SIG-M5 (cell line): ENCODE measurements at regions not wholly inside any gene's neighbourhood (a gene's known extent, or its start where the extent isn't known, plus 50 kb on each side); places are given as distances from the start of the nearest gene placed in this dataset.

ENCODE experiments used
- DNase-seq: peaks from one replicate; lab custom pipeline; 2025; lab: John Stamatoyannopoulos, UW

DNA sequence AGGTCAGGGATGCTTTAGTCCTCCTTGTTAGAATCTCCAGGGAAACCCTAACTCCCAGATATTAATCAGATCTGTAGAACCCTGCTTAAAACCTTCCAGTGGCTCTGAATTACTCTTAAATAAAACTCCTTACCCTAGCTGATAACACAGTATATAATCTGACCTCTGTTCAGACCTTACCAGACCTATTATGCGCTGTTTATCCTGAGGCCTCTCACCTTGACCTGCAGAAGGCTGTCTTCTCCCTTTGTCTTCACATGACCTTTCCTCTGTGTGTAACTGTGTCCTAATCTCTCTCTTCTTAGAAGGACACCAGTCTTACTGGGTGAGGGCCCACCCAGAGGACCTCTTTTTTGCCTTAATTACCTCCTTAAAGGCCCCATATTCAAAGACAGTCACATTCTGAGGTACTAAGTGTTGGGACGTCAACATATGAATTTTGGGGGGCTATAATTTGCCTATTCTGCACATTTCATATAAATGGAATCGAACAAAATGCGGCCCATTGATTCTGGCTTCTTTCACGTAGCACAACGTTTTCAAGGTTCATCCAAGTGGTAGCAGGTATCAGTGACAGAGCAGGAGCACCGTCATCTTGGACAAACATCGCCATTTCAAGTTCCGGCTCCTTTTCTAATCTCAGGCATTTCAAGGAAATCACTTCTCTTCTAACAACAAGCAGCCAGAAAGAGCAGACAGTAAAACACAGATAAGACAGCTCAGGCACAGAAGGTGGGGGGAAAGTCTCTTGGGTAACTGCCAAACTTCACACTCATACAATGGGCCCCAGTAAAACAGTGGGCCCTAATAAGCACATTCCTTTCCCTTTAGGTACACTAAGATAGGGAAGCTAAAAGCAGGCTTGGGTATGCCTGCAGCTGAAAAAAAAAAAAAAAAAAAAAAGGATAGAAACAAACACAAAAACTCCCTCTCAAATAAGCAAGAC is 200.2 kb upstream of the NUDT4 start:
- no peak for DNase-seq

DNA sequence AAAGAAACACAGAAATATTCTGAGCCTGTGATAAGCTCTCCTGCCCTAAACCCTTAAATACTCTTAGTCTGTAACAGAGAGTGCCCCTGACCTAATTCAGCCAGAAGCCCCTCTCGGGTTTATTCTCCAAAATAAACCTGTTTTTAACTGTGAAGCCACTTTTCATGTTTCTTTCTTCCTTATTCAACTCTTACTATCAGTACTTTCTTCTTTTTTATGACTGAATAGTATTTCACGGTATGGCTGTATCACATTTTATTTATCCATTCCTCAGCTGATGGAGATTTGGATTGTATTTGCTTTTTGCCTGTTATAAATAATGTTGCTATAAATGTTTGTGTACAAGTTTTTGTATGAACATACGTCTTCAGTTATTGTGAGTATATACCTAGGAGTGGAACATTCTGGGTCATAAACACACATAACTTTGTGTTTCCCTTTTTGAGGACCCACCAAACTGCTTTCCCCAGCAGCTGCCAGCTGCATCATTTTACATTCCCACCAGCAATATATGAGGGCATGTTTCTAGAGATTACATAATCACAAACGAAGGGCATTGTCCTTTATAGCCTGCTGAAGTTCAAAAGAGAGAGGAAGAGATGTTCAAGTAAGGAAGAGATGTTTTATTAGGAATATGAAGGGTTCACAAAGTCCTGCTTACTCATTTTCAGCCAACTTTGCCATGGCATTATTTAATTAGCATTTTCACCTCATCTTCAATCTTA is 199.4 kb upstream of the NUDT4 start:
- no peak for DNase-seq

DNA sequence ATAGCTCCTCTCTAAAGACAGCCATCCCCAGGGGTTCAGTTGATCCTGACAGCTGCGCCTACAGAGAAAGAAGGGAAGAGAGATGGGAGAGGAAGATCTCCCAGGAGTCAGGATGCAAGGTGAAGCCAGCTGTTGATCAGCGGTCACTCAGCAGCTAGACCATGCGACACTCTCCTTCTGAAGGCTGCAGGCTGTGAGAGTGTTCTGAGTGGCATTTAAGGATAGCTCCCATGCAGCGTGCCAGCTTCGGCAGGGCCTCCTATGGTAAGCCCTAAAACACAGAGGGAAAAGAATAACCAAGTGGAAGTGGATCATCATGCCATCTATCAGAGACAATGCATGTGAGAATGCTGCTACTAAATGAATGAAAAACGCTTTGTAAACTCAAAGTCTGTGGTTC is 197.9 kb upstream of the NUDT4 start:
- no peak for DNase-seq

DNA sequence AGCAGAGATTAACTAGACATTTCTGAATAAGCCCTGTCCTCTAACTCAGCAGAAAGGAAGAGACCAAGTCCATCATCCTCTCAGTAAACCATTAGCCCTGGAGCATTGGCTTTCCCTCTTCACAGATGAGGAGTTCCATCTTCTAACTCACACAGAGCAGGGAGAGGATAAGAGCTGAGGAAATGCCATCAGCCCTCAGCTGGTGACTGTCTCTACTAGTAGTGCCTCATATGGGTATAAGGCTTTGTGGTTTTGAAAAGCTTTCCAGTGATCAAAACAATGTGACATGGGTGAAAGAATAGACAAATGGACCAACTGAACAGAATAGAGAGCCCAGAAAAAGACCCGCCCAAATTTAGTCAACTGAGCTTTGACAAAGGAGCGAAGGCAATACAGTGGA is 197.2 kb upstream of the NUDT4 start:
- DNase-seq, result no peak

DNA sequence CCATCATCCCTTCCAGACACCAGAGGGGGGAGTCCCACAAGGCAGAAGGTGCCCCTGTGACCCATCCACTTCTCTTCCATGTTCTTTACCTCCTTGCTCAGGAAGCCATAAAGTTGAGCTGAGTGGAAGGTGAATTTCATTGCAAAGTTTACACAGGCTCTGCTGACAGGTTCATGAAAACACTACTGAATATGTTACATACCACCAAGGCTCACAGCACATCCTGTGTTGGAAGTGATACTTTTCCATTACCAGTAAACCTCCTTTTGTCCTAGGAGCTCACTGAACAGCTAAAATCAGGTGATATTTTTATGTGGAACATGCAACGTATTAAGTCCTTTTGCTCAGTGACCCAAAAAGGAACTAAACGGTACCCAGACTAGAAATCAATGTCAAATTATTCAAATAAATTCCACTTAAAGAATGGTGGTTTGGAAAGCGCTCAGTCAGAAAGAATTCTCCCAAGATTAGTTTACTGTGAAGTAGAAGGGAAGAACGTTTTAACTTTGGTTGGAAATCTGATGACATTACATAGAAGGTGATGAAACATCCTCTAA is 196.2 kb upstream of the NUDT4 start:
- DNase-seq, result no peak

DNA sequence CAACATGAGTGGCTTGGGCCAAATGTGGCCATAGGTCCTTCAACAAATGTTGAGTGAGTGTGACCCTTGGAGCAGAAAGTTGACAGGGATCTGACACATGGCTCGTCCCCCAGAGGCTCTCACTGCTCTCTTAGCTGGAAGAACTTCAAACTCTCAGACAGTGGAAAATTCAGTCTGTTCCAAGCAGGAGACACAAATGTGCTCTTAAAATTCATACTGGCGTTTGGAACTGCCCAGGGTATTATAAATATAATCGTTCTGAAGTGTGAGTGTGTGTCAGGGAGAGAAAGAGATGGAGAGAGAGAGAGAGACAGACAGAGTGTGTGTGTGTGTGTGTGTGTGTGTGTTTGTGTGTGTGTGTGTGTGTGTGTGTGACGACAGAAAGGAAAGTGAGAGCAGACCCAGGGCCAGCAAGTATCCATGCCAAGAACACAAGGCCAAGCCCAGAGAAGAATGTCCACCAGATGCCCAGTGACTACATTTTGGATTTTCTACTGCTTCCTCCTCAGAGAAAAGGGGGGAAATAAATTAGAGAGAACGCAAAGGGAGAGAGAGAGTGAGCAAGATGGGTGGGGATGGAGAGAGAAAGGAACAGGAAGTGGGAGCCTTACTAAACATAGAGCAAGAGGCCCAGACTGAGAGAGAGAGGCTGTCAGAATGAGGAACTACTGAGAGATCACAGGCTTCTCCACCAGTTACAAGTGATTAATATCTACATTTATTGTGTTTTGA is 193.6 kb upstream of the NUDT4 start:
- peak; percentile 93 for DNase-seq

DNA sequence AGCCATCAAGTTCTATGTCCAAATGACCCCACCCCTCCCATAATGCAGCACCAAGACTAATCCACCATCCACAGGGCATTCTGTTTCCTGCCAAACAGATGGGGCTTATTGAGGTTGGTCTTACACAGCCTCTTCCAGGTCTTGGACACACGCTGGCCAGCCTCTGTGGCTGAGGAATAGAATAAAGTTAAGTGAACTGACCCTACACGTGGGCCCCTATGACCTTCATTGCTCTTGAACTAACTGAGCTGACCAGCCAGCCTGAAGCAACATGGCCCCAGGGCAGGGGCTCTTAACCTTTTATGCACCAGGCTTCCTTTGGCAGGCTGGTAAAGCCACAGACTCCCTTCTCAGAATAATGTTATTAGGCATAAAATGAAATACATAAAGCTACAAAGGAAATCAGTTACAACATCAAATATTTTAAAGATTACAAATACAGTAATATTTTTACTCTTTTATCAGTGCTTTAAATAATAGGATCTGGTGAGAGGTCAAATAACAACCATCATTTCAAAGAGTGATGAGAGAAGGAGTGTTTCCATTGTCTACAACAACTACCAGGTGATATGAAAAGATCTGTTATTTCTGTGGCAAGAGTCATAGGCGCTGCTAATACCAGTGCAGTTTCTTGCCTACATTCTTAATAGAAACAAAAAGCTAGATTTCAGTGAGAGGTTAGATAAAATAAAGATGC is 192.9 kb upstream of the NUDT4 start:
- DNase-seq, result no peak

DNA sequence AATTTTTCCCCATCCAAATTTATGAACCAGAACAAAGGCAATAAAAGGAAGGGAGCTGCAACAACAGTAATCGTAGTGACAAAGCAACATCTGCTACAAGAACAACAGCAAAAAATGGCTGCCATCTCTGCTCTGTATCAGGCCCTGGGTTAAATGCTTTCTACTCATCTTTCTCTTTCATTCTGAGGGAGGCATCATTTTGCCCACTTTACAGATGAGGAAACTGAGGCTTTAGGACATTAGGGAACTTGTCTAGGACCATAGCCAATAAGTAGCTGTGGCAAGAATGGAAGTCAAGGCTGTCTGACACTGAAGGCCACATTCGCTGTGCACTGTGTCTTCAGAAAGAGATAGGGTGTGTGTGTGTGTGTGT is 192.4 kb upstream of the NUDT4 start:
- no peak for DNase-seq

DNA sequence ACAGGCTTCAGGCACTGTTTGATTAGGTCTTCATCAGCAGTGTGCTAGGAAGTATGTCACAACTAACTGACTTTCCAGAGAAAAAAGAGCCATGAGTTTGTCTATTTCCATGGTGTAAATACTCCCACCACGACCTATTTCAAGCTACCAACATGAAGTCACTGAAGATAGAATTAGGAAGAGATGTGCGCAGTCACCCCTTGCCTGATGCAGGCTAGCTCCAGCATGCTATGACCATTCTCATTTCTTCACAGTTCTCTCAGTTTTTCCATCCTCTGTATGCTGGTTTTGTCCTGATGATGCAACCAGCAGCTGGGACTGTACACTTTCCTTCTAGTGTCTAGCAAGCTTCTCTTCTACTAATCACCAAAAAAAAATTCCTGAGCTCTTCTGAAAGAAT is 191.6 kb upstream of the NUDT4 start:
- peak; percentile 86 for DNase-seq

DNA sequence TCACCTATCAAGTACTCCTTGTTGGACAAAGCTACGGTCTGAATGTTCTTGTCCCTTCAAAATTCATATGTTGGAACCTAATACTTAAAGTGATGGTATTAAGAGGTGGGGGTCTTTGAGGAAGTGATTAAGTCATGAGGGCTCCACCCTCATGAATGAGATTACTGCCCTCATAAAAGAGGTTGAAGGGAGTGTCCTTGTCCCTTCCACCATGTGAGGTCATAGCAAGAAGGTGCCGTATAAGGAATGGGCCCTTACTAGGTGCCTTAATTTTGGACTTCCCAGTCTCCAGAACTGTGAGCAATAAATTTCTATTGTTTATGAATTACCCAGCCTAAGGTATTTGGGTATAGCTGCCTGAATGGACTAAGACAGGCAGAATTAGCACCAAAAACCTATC is 191.1 kb upstream of the NUDT4 start:
- no peak for DNase-seq

DNA sequence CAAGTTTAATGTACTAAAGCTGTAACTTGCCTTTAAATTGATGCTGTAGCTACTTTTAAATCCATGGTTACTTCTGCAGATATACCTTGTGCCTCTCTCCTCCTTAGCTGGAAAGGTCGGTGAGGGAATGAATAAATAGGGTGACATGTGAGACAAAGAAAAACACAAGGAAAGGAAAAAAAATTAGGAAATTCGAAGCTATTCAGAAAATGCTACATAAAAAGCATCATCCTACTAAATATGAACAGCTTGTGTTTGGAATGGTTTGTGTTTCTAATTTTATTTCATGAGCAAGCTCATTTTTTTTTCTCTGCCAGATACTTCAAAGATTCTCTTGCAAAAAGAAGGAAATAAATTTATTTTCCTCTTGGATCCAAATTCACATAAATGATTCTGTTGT is 186.3 kb upstream of the NUDT4 start:
- DNase-seq, result no peak

DNA sequence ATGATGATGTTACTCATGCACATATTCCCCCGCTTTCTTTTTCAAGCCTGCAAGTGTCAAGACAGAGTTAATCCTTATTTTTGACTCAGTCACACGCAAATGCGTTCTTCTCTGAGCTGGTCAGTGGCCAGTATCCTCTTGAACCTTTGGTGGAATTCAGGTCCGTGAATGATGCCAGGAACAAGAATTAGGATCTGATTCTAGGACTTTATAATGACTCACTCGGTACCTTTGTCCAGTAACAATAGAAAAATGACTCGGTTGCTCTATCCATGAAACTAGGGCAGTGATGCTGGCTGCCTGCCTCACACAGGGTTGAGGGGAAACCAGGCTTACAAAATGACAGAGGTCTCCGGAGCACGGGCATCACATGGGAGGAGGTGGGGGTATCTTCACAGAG is 185.8 kb upstream of the NUDT4 start:
- no peak for DNase-seq

DNA sequence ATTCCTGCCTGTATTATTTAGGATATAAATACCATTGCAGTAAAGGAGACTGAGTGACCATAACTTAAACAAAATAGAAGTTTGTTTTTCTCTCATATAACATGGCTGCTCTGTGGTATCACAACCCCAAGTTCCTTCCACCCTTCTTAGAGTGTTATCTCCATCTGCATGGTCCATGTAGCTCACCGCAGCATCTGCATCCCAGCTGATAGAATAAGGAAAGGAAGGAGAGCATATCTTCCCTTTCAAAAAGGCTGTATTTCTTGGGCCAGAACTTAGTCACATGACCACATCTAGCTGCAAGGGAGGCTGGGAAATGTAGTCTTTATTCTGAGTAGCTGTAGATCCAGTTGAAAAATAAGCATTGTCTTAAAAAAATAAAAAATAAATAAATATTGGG is 184.8 kb upstream of the NUDT4 start:
- DNase-seq, result no peak

DNA sequence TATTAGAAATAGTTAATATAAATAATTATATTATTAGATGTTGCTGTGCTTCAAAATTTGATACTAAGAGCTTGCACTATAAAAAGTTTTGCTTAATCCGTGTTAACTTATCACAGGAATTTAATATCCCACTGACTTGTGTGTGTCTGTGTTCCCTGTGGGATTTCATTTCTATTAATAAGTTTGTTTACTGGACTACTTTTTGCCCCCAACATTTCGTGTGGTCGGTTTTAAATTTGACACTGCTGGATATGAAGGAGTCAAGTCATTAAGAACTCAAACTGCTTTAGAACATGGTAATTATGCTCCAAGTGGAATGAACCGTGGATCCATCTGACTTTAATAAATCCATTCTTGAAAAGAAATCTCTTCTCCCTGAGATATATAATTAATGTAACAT is 182.2 kb upstream of the NUDT4 start:
- no peak for DNase-seq

DNA sequence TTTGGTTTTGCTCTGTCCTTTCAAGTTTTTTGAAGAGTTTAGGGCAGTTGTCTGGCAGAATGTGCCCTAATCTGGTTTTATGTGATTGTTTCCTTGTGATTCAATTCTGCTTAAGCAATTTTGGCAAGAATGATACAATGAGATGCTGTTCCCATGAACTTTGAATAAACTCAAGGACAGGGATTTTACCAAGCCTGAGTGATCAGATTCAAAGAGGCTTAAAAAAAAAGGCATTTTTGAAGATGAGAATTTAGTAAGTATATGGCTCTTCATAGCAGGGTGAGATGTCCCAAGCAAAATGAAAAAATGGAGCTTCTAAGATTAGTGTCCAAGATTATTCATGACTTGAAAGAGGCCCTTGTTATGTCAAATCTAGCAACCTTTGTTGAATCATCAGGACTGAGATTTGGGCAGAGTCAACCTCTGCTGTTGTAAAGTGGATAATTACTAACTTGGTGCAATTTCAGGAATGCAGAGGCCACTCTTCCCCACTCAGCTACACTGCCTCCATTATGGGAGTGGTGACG is 180.6 kb upstream of the NUDT4 start:
- DNase-seq, result no peak

DNA sequence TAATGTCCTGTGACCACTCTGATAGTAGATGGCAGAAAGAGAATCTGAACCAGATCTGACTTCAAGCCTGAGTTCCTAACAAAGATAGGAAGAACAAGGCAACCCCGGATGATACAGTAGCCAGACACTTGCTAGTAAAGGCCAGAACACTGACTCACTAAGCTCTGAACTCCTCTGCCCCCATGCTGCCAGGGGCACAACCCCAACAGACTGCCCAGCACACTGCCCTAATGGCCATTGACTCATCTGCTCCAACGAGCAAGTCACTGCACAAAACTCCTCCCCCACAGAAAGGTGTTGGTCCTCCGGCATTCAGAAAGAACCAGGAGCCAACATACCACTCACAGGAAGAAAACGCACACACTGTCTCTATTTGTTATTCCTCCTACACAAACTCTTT is 179.6 kb upstream of the NUDT4 start:
- no peak for DNase-seq

DNA sequence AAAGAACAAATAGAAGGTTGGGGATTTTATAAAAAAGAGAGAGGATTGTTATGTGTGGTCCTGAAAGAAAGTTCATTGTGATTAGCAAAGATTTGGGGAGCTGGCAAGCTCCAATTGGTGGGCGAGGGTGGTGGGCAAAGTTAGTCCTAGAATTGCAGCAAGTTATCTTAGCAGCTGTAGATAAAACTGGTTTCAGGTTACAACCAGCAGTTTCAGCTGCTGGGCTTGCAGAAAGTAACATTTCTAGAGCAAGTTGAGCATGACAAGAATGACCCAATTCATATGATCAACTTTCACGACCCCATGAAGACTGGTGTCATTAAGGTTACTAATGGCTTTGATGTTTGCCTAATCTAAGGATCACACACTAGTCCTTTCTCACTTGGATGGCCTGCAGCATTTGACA is 177.9 kb upstream of the NUDT4 start:
- no peak for DNase-seq

DNA sequence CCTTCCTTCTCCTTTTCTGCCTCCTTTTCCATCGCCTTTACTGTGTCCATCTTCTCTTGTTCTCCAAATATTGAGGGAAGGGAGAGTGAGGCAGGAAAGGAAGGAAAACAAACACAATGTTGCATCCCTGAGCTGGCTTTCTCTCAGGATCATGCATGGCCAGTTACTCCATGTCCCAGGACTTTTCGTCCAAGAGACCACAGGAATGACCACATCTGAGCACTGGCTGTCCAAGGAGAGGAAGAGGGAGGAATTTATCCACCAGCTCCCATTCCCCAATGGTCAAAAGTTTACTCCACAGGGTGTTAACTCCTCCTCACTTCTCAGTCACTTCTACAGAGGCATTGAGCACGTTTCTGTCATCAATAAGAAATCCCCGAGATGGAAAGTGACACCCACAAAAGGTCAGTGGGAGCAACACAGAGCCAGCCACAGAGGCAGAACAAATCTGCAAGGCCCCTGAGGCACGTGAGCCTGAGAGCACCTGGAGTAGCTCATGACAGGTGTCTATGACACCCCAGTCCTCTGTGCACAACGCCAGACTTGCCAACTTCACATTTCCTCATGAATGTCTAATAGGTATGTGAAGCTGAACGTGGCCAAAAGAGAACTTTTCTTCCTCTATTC is 177.3 kb upstream of the NUDT4 start:
- no peak for DNase-seq

DNA sequence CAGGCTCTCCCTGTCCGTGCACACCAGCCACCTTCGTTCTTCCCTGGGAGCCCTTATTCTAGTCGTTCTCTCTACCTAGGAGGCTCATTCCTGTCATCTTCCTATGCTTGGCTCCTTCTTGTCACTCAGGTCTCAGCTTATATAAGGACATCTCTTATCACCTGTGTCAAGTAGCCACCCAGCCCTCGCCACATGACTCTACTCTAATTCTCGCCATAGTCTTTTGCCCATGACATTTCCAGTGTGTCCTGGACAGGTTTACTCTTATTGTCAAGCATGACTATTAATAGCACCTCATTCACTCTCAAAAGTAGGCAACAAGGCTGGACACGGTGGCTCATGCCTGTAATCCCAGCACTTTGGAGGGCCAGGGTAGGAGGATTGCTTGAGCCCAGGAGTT is 175.7 kb upstream of the NUDT4 start:
- DNase-seq, result no peak

DNA sequence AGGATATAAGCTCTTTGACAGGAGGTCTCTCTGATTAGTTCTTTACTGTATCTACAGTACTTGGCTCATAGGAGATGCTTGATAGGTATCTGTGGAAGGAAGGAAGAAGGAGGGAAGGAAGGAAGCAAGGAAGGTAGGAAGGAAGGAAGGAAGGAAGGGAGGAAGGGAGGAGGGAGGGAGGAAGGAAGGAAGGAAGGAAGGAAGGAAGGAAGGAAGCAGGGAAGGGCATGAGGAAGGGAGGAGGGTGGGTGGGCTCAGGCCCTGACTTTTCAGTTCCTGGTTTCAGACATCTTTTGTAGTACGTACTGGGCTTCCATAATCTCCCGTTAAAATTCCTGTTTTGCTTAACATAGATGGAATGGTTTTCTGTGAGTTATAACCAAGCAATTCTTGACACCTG is 175.0 kb upstream of the NUDT4 start:
- DNase-seq, result no peak

DNA sequence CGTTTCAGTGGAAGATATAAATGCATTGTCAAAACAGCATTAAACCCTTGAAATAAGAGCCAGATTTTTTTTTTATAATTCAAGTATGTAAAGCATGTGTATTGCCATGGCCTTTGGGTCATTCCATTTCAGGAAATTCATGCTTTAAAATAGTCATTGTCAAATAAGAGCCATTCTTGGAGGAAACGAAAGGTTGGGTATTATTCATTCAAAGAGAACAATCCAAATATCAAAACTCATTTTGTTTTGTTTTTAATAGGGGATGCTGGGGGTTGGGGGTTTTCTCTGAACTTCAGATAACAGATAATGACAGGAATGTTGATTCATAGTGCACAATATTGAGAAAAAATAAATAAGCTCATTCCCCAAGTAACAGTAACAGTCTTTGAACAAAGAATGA is 174.4 kb upstream of the NUDT4 start:
- DNase-seq, result no peak
